Gastrocnemius medialis (tissue), 4 donors: ENCODE measurements at regions not wholly inside any gene's neighbourhood (a gene's known extent, or its start where the extent isn't known, plus 50 kb on each side); places are given as distances from the start of the nearest gene placed in this dataset.

Experiments used
- ATAC-seq, 2 donors: fragments of 150-250 bp; one replicate each; pipeline ENCODE4 v1.9.1; 2016
- DNase-seq, 2 donors: peaks; one replicate each; pipeline ENCODE4 v3.0.0-alpha.2; 2019
- H3K27ac ChIP-seq, 4 donors: fragments of 200-600 bp; sonication (generic); 1 replicate in 1 of 4; 2 replicates in 3 of 4; pipeline ENCODE4 v1.5.1; 2016 to 2018; ENCODE audit warnings: mild to moderate bottlenecking in 2 of 4, moderate library complexity in 1 of 4
- H3K27me3 ChIP-seq, 3 donors: fragments of 200-600 bp; sonication (generic) in 2 of 3; 1 replicate in 1 of 3; 2 replicates in 2 of 3; pipeline versions ENCODE4 v1.5.1 to v1.6.0; 2016 to 2019; ENCODE audit warnings: mild to moderate bottlenecking in 1 of 3, moderate library complexity in 1 of 3
- H3K36me3 ChIP-seq, 2 donors: fragments of 200-600 bp; sonication (generic) in 1 of 2; one replicate each; pipeline ENCODE4 v1.5.1; 2017 to 2018
- H3K4me1 ChIP-seq, 2 donors: fragments of 200-600 bp; sonication (generic) in 1 of 2; one replicate each; pipeline ENCODE4 v1.5.1; 2016 to 2017; ENCODE audit warnings: mild to moderate bottlenecking in 2 of 2
- H3K4me3 ChIP-seq, 4 donors: fragments of 200-600 bp; sonication (generic) in 3 of 4; 1 replicate in 1 of 4; 2 replicates in 3 of 4; pipeline ENCODE4 v1.5.1; 2016 to 2019; ENCODE audit warnings: mild to moderate bottlenecking in 2 of 4
- H3K9me3 ChIP-seq, 3 donors: fragments of 200-600 bp; sonication (generic) in 2 of 3; 1 replicate in 1 of 3; 2 replicates in 2 of 3; pipeline ENCODE4 v1.5.1; 2016 to 2019
- CTCF ChIP-seq, 5 experiments: fragments of 450-650 bp in 3 of 5; fragments of 200-600 bp in 2 of 5; sonication (generic) in 2 of 5; IDR thresholded peaks in 4 of 5; conservative IDR thresholded peaks in 1 of 5; 1 replicate in 4 of 5; 2 replicates in 1 of 5; pipeline ENCODE4 v1.5.1; 2016 to 2019; ENCODE audit warnings: antibody characterized with exemption in 5 of 5, mild to moderate bottlenecking in 3 of 5, moderate library complexity in 3 of 5
- POLR2A ChIP-seq, 2 donors: fragments of 450-650 bp; IDR thresholded peaks; one replicate each; pipeline ENCODE4 v1.6.1; 2017; ENCODE audit warnings: antibody characterized with exemption in 2 of 2, mild to moderate bottlenecking in 2 of 2, moderate library complexity in 2 of 2
- in situ Hi-C, 4 donors: fragments of 200-750 bp; cut with MboI; loops; one replicate each; pipeline versions ENCODE4 v1.15.0 to v1.8.0; 2017; ENCODE audit warnings: low sequenced_read_pairs in 4 of 4
- intact Hi-C: fragments of 100-400 bp; cut with DNase I; formaldehyde crosslinking; loops from one replicate; pipeline ENCODE4 v1.15.1; 2023; ENCODE audit warnings: low total_unique reads

GRCh38 chr2:172162739-172163336 lies 60.1 kb upstream of the DLX2 start:
- peaks cover 0 to 6% (median 0%) of the 10 kb centered on the region in 3 donors for H3K27me3 ChIP-seq
- H3K36me3 ChIP-seq = no peaks in the 10 kb centered on the region
- H3K9me3 ChIP-seq = no peaks in the 10 kb centered on the region
- intact Hi-C loops = no loop called here
- in situ Hi-C loops = no loop called here
- TF ChIP-seq POLR2A (IDR thresholded peaks at IDR 0.05) (no peak), CTCF (IDR thresholded peaks at IDR 0.05 in 4 of 5, conservative IDR thresholded peaks at IDR 0.05 in 1 of 5) (no peak)
- no peaks in the 10 kb centered on the region for H3K4me1 ChIP-seq
- no peak overlapping the region for H3K27ac ChIP-seq
- ATAC-seq (no peak), DNase-seq (no peak)
- H3K4me3 ChIP-seq = no peak overlapping the region

GRCh38 chr2:172168917-172169346 lies 66.2 kb upstream of the DLX2 start:
- no peak for TF ChIP-seq POLR2A (IDR thresholded peaks at IDR 0.05)
- no peak for TF ChIP-seq CTCF (IDR thresholded peaks at IDR 0.05 in 4 of 5, conservative IDR thresholded peaks at IDR 0.05 in 1 of 5)
- Histone ChIP-seq H3K27me3 (peaks cover 0 to 7% (median 5%) of the 10 kb centered on the region in 3 donors), H3K4me1 (peaks cover 0 to 10% of the 10 kb centered on the region in 2 donors), H3K27ac (no peak overlapping the region), H3K4me3 (no peak overlapping the region), H3K9me3 (no peaks in the 10 kb centered on the region), H3K36me3 (no peaks in the 10 kb centered on the region)
- intact Hi-C loops (no loop called here), in situ Hi-C loops (no loop called here)
- DNase-seq (no peak), ATAC-seq (no peak)

GRCh38 chr2:172169611-172170010 lies 66.9 kb upstream of the DLX2 start:
- ATAC-seq (no peak), DNase-seq (no peak)
- no peak overlapping the region for H3K27ac ChIP-seq
- H3K9me3 ChIP-seq = no peaks in the 10 kb centered on the region
- H3K4me3 ChIP-seq = no peak overlapping the region
- in situ Hi-C loops (loop anchor here in 2 of 4 donors (5.0 to 10.0 kb wide), 2 partner anchors 293 to 295 kb away; no protein-coding TSS in a partner anchor), intact Hi-C loops (no loop called here)
- TF ChIP-seq CTCF (IDR thresholded peaks at IDR 0.05 in 4 of 5, conservative IDR thresholded peaks at IDR 0.05 in 1 of 5) (no peak), POLR2A (IDR thresholded peaks at IDR 0.05) (no peak)
- H3K36me3 ChIP-seq = no peaks in the 10 kb centered on the region
- peaks cover 0 to 7% (median 5%) of the 10 kb centered on the region in 3 donors for H3K27me3 ChIP-seq
- peaks cover 0 to 10% of the 10 kb centered on the region in 2 donors for H3K4me1 ChIP-seq

- peaks cover 0 to 7% (median 5%) of the 10 kb centered on the region in 3 donors for H3K27me3 ChIP-seq
- H3K4me1 ChIP-seq = peaks cover 0 to 10% of the 10 kb centered on the region in 2 donors
- peak; percentile 66 to 82 for ATAC-seq
- peak; percentile 21 to 25 for DNase-seq
- intact Hi-C loops (loop anchor here (1.0 kb wide), 1 partner anchor 293 kb away; no protein-coding TSS in a partner anchor), in situ Hi-C loops (loop anchor here in 2 of 4 donors (5.0 to 10.0 kb wide), 2 partner anchors 290 to 292 kb away; no protein-coding TSS in a partner anchor)
- H3K36me3 ChIP-seq = no peaks in the 10 kb centered on the region
- TF ChIP-seq CTCF (IDR thresholded peaks at IDR 0.05 in 4 of 5, conservative IDR thresholded peaks at IDR 0.05 in 1 of 5) (peak; percentile 67 to 85 (median 77)), POLR2A (IDR thresholded peaks at IDR 0.05) (no peak)
- peak overlapping the region; percentile 52 to 71 (median 58) for H3K4me3 ChIP-seq
- H3K9me3 ChIP-seq = no peaks in the 10 kb centered on the region
- no peak overlapping the region for H3K27ac ChIP-seq
Observed at GRCh38 chr2:172172513-172173173, 69.9 kb upstream of the DLX2 start.
